IMR-90 (cell line): ENCODE measurements at regions not wholly inside any gene's neighbourhood (a gene's known extent, or its start where the extent isn't known, plus 50 kb on each side); places are given as distances from the start of the nearest gene placed in this dataset.

ENCODE experiments used
- ATAC-seq: fragments of 200-7000 bp; cut with Tn5 transposase; 2 replicates; pipeline ENCODE4 v1.9.1; 2020; ENCODE audit warnings: low read depth, mild to moderate bottlenecking, moderate library complexity
- BruUV-seq: library from RNA; stranded (reverse); fragments of 400-500 nt; replicated peaks from 2 replicates; lab custom pipeline; 2021; lab: Mats Ljungman, UMichigan
- CTCF ChIA-PET: fragments of 300-600 bp; formaldehyde crosslinking; extraction: SDS; loops from one replicate; lab custom pipeline; 2021; ENCODE audit warnings: antibody characterized with exemption; lab: Yijun Ruan, JAX
- POLR2A ChIA-PET: fragments of 300-600 bp; sonication (Branson Sonifier 250); formaldehyde crosslinking; loops from one replicate; lab custom pipeline; 2022; ENCODE audit warnings: antibody characterized with exemption; ENCODE audit not compliant: unreplicated experiment; lab: Charles Lee
- DNase-seq: peaks from one replicate; pipeline ENCODE4 v3.0.0; 2013
- H2AFZ ChIP-seq: replicated peaks from 2 replicates; pipeline ENCODE3; 2013; ENCODE audit warnings: low read length, mild to moderate bottlenecking; ENCODE audit not compliant: poor library complexity
- H2AK5ac ChIP-seq: 2 replicates; pipeline ENCODE4 v1.6.1; 2013; ENCODE audit warnings: low read depth, low read length, inconsistent platforms
- H2AK9ac ChIP-seq: replicated peaks from 2 replicates; pipeline ENCODE3; 2013; ENCODE audit warnings: mild to moderate bottlenecking, low read depth, low read length, moderate library complexity; ENCODE audit not compliant: poor library complexity
- H2BK120ac ChIP-seq: 2 replicates; pipeline ENCODE4 v1.6.1; 2013; ENCODE audit warnings: low read depth, low read length, inconsistent platforms
- H2BK15ac ChIP-seq: 3 replicates; pipeline ENCODE4 v1.6.1; 2013; ENCODE audit warnings: low read depth, low read length, inconsistent platforms
- H2BK20ac ChIP-seq: 2 replicates; pipeline ENCODE4 v1.6.1; 2013; ENCODE audit warnings: low read depth, mild to moderate bottlenecking, inconsistent platforms, low read length, moderate library complexity
- H2BK5ac ChIP-seq: 2 replicates; pipeline ENCODE4 v1.6.1; 2013; ENCODE audit warnings: mild to moderate bottlenecking, low read depth, low read length, inconsistent platforms; ENCODE audit not compliant: poor library complexity, severe bottlenecking
- H3K14ac ChIP-seq: replicated peaks from 2 replicates; pipeline ENCODE4 v1.6.1; 2013; ENCODE audit warnings: low read depth, low read length, inconsistent platforms
- H3K18ac ChIP-seq: 2 replicates; pipeline ENCODE4 v1.6.1; 2013; ENCODE audit warnings: low read depth, low read length, control low read depth
- H3K23ac ChIP-seq: 2 replicates; pipeline ENCODE4 v1.6.1; 2013; ENCODE audit warnings: low read depth, low read length, inconsistent platforms
- H3K27ac ChIP-seq: 2 replicates; pipeline ENCODE4 v1.5.1; 2013; ENCODE audit warnings: mild to moderate bottlenecking, control low read depth, low read length; ENCODE audit not compliant: insufficient read depth
- H3K27me3 ChIP-seq: 2 replicates; pipeline ENCODE4 v1.6.1; 2013; ENCODE audit warnings: low read length; ENCODE audit not compliant: control insufficient read depth, insufficient read depth
- H3K36me3 ChIP-seq: 2 replicates; pipeline ENCODE4 v1.6.1; 2013; ENCODE audit warnings: low read length, mixed read lengths; ENCODE audit not compliant: control insufficient read depth, insufficient read depth
- H3K4ac ChIP-seq: 2 replicates; pipeline ENCODE4 v1.6.1; 2013; ENCODE audit warnings: low read depth, low read length, inconsistent platforms
- H3K4me1 ChIP-seq: 2 replicates; pipeline ENCODE4 v1.6.1; 2013; ENCODE audit warnings: low read length, mixed read lengths; ENCODE audit not compliant: control insufficient read depth, insufficient read depth
- H3K4me2 ChIP-seq: 2 replicates; pipeline ENCODE4 v1.6.1; 2013; ENCODE audit warnings: low read depth, mild to moderate bottlenecking, control low read depth, low read length, moderate library complexity
- H3K4me3 ChIP-seq: 2 replicates; pipeline ENCODE4 v1.5.1; 2013; ENCODE audit warnings: low read depth, mild to moderate bottlenecking, control low read depth, low read length, moderate library complexity; ENCODE audit not compliant: insufficient read depth
- H3K56ac ChIP-seq: 2 replicates; pipeline ENCODE4 v1.6.1; 2013; ENCODE audit warnings: low read length, inconsistent platforms; ENCODE audit not compliant: insufficient read depth; ENCODE audit errors: extremely low read depth
- H3K79me1 ChIP-seq, 2 experiments: 2 replicates each; pipeline ENCODE4 v1.6.1; 2013; ENCODE audit warnings: low read length in 2 of 2, inconsistent platforms in 1 of 2, low read depth in 1 of 2
- H3K9ac ChIP-seq: 2 replicates; pipeline ENCODE4 v1.6.1; 2013; ENCODE audit warnings: low read depth, low read length, control low read depth
- H3K9me1 ChIP-seq: 2 replicates; pipeline ENCODE4 v1.6.1; 2013; ENCODE audit warnings: low read length, inconsistent platforms; ENCODE audit not compliant: insufficient read depth
- H3K9me3 ChIP-seq: 2 replicates; pipeline ENCODE4 v1.6.1; 2013; ENCODE audit warnings: low read length; ENCODE audit not compliant: control insufficient read depth, insufficient read depth
- H4K20me1 ChIP-seq: 2 replicates; pipeline ENCODE4 v1.6.1; 2013; ENCODE audit warnings: low read length, inconsistent platforms; ENCODE audit not compliant: insufficient read depth
- H4K5ac ChIP-seq: 2 replicates; pipeline ENCODE4 v1.6.1; 2013; ENCODE audit warnings: mild to moderate bottlenecking, low read depth, low read length, control low read depth
- H4K8ac ChIP-seq, 2 experiments: 2 replicates each; pipeline ENCODE4 v1.6.1; 2013; ENCODE audit warnings: low read depth in 2 of 2, low read length in 2 of 2, control low read depth in 1 of 2, inconsistent platforms in 1 of 2
- H4K91ac ChIP-seq: 2 replicates; pipeline ENCODE4 v1.6.1; 2013; ENCODE audit warnings: low read depth, low read length, inconsistent platforms; ENCODE audit not compliant: insufficient read depth
- SMC3 ChIP-seq: fragments of 150-350 bp; IDR thresholded peaks from 2 replicates; pipeline ENCODE4 v1.6.1; 2016; ENCODE audit warnings: low read depth, mild to moderate bottlenecking, antibody characterized with exemption, low read length, moderate library complexity
- WGBS, 2 experiments: methylation state at CpG; one replicate each; pipeline versions ENCODE4 v1.1.5 to v1.1.7; 2013; ENCODE audit warnings: missing lambda C conversion rate in 2 of 2; ENCODE audit not compliant: insufficient read length in 1 of 2; ENCODE audit errors: extremely low coverage in 2 of 2; 5-methylcytosine and 5-hydroxymethylcytosine counted together
- dilution Hi-C: fragments of 300-500 bp; cut with HindIII; formaldehyde crosslinking; loops from one replicate; pipeline ENCODE4 v1.14.3; 2018; ENCODE audit warnings: low sequenced_read_pairs; ENCODE audit not compliant: unreplicated experiment
- in situ Hi-C: fragments of 300-500 bp; cut with MboI; formaldehyde crosslinking; loops from 3 replicates; pipeline ENCODE4 v1.14.3; 2019; ENCODE audit warnings: low sequenced_read_pairs, inconsistent platforms, mixed read lengths
- intact Hi-C: fragments of 100-400 bp; cut with micrococcal nuclease; formaldehyde crosslinking; loops from 2 replicates; pipeline ENCODE4 v1.10.0; 2022

GRCh38 chr10:53382543-53382942, 610.0 kb upstream of the MBL2 start:
- dilution Hi-C loops: no loop called here
- Histone ChIP-seq H3K9me1 (no peaks in the 10 kb centered on the region), H3K4me2 (no peak overlapping the region), H2BK15ac (no peak overlapping the region), H4K8ac (no peak overlapping the region), H3K27ac (no peak overlapping the region), H2BK20ac (no peak overlapping the region), H3K23ac (no peak overlapping the region), H3K4me1 (no peaks in the 10 kb centered on the region), H2AK9ac (no peak overlapping the region), H3K14ac (no peak overlapping the region), H3K9me3 (no peaks in the 10 kb centered on the region), H3K18ac (no peak overlapping the region), H4K5ac (no peak overlapping the region), H4K20me1 (no peaks in the 10 kb centered on the region), H3K56ac (no peak overlapping the region), H3K4ac (no peak overlapping the region), H4K91ac (no peak overlapping the region), H2AK5ac (no peak overlapping the region), H3K27me3 (no peaks in the 10 kb centered on the region), H2AFZ (no peak overlapping the region), H3K4me3 (no peak overlapping the region), H3K36me3 (no peaks in the 10 kb centered on the region), H3K79me1 (no peaks in the 10 kb centered on the region), H2BK120ac (no peak overlapping the region), H2BK5ac (no peak overlapping the region), H3K9ac (no peak overlapping the region)
- POLR2A ChIA-PET: interaction anchor here (0.6 kb wide), 1 partner anchor 48 kb away, joined by 3 read pairs; no protein-coding TSS in a partner anchor
- intact Hi-C loops: no loop called here
- no peak for TF ChIP-seq SMC3
- no TSS peak for BruUV-seq
- in situ Hi-C loops: no loop called here
- ATAC-seq (no peak), DNase-seq (no peak)
- WGBS, 2 experiments: no CpG with 5 or more reads among the region's 3 CpGs
- CTCF ChIA-PET: no interaction called here
